Mesenchymal stem cell (in vitro differentiated cells and primary cell): ENCODE measurements at regions not wholly inside any gene's neighbourhood (a gene's known extent, or its start where the extent isn't known, plus 50 kb on each side); places are given as distances from the start of the nearest gene placed in this dataset.

Source experiments
- DNase-seq: peaks from one replicate; pipeline ENCODE4 v3.0.0-alpha.2; 2013
- H2AFZ ChIP-seq: one replicate; pipeline ENCODE4 v1.6.1; 2013; ENCODE audit warnings: low read depth, mild to moderate bottlenecking, control low read depth, inconsistent platforms, low read length, moderate library complexity
- H2AK5ac ChIP-seq: 2 replicates; pipeline ENCODE4 v1.6.1; 2013; ENCODE audit warnings: low read length, moderate library complexity, mild to moderate bottlenecking, inconsistent platforms; ENCODE audit not compliant: severe bottlenecking
- H2BK120ac ChIP-seq: one replicate; pipeline ENCODE4 v1.6.1; 2013; ENCODE audit warnings: low read depth, mild to moderate bottlenecking, inconsistent platforms, low read length, moderate library complexity
- H2BK12ac ChIP-seq, 2 experiments: one replicate each; pipeline ENCODE4 v1.6.1; 2013; ENCODE audit warnings: inconsistent platforms in 2 of 2, low read length in 2 of 2, mild to moderate bottlenecking in 2 of 2, moderate library complexity in 2 of 2, control low read depth in 1 of 2
- H2BK15ac ChIP-seq: one replicate; pipeline ENCODE4 v1.6.1; 2013; ENCODE audit warnings: mild to moderate bottlenecking, low read depth, inconsistent platforms; ENCODE audit not compliant: poor library complexity, severe bottlenecking
- H2BK5ac ChIP-seq: 2 replicates; pipeline ENCODE4 v1.6.1; 2013; ENCODE audit warnings: low read depth, mild to moderate bottlenecking, low read length, control low read depth, inconsistent platforms; ENCODE audit not compliant: poor library complexity, severe bottlenecking
- H3K14ac ChIP-seq, 2 experiments: one replicate each; pipeline ENCODE4 v1.6.1; 2013; ENCODE audit warnings: inconsistent platforms in 2 of 2, low read length in 2 of 2, control low read depth in 1 of 2, mild to moderate bottlenecking in 1 of 2, moderate library complexity in 1 of 2
- H3K18ac ChIP-seq, 2 experiments: one replicate each; pipeline ENCODE4 v1.6.1; 2013; ENCODE audit warnings: inconsistent platforms in 2 of 2, low read length in 2 of 2, control low read depth in 1 of 2, low read depth in 1 of 2, mild to moderate bottlenecking in 1 of 2
- H3K23ac ChIP-seq, 2 experiments: one replicate each; pipeline ENCODE4 v1.6.1; 2013; ENCODE audit warnings: inconsistent platforms in 2 of 2, low read length in 2 of 2, mild to moderate bottlenecking in 2 of 2, moderate library complexity in 2 of 2, control low read depth in 1 of 2
- H3K27ac ChIP-seq: 2 replicates; pipeline ENCODE4 v1.5.1; 2013; ENCODE audit warnings: mild to moderate bottlenecking, moderate library complexity, low read length, control low read depth, inconsistent platforms; ENCODE audit not compliant: poor library complexity, severe bottlenecking
- H3K27me3 ChIP-seq, 2 experiments: 2 replicates each; pipeline versions ENCODE4 v1.6.1 to v1.7.0; 2013; ENCODE audit warnings: low read length in 2 of 2, mild to moderate bottlenecking in 2 of 2, moderate library complexity in 2 of 2, control low read depth in 1 of 2, inconsistent platforms in 1 of 2; ENCODE audit not compliant: control insufficient read depth in 1 of 2, insufficient read depth in 1 of 2
- H3K36me3 ChIP-seq, 2 experiments: 2 replicates each; pipeline versions ENCODE4 v1.6.1 to v1.7.0; 2013; ENCODE audit warnings: low read length in 2 of 2, control low read depth in 1 of 2, inconsistent platforms in 1 of 2, low read depth in 1 of 2, mild to moderate bottlenecking in 1 of 2; ENCODE audit not compliant: insufficient read depth in 2 of 2, control insufficient read depth in 1 of 2
- H3K4ac ChIP-seq, 2 experiments: one replicate each; pipeline ENCODE4 v1.6.1; 2013; ENCODE audit warnings: inconsistent platforms in 2 of 2, low read length in 2 of 2, mild to moderate bottlenecking in 2 of 2, moderate library complexity in 2 of 2, control low read depth in 1 of 2, low read depth in 1 of 2
- H3K4me1 ChIP-seq: 2 replicates; pipeline ENCODE4 v1.6.1; 2013; ENCODE audit warnings: low read depth, low read length, control low read depth; ENCODE audit not compliant: control insufficient read depth, insufficient read depth
- H3K4me2 ChIP-seq: 2 replicates; pipeline ENCODE4 v1.6.1; 2013; ENCODE audit warnings: low read length, mild to moderate bottlenecking, inconsistent platforms; ENCODE audit not compliant: poor library complexity, severe bottlenecking
- H3K4me3 ChIP-seq, 2 experiments: 2 replicates each; pipeline versions ENCODE4 v1.5.1 to v1.7.0; 2013; ENCODE audit warnings: low read length in 2 of 2, mild to moderate bottlenecking in 2 of 2, control low read depth in 1 of 2, low read depth in 1 of 2; ENCODE audit not compliant: insufficient read depth in 1 of 2
- H3K79me1 ChIP-seq: replicated peaks from 2 replicates; pipeline ENCODE4 v1.6.1; 2013; ENCODE audit warnings: mild to moderate bottlenecking, control low read depth, low read length, inconsistent platforms; ENCODE audit not compliant: poor library complexity, severe bottlenecking
- H3K9ac ChIP-seq: 2 replicates; pipeline ENCODE4 v1.7.0; 2013; ENCODE audit warnings: mild to moderate bottlenecking, low read length, moderate library complexity
- H3K9me3 ChIP-seq: 2 replicates; pipeline ENCODE4 v1.7.0; 2013; ENCODE audit warnings: mild to moderate bottlenecking, low read length; ENCODE audit not compliant: control insufficient read depth
- H4K8ac ChIP-seq: one replicate; pipeline ENCODE4 v1.6.1; 2013; ENCODE audit warnings: inconsistent platforms, mild to moderate bottlenecking, low read length, moderate library complexity
- H4K91ac ChIP-seq: one replicate; pipeline ENCODE4 v1.6.1; 2013; ENCODE audit warnings: mild to moderate bottlenecking, low read length, inconsistent platforms
- WGBS: methylation state at CpG from one replicate; pipeline ENCODE4 v1.1.7; 2013; ENCODE audit warnings: mixed read lengths; 5-methylcytosine and 5-hydroxymethylcytosine counted together

GRCh38 chr4:112060212-112060611 is 85.0 kb upstream of the FAM241A start:
- no peaks in the 10 kb centered on the region for H3K9me3 ChIP-seq
- H3K27me3 ChIP-seq: no peaks in the 10 kb centered on the region
- H2AFZ ChIP-seq: no peak overlapping the region
- H3K79me1 ChIP-seq: no peaks in the 10 kb centered on the region
- H3K36me3 ChIP-seq: no peaks in the 10 kb centered on the region
- H3K4me2 ChIP-seq: no peak overlapping the region
- H3K4me3 ChIP-seq: no peak overlapping the region
- H2BK5ac ChIP-seq: no peak overlapping the region
- peak; percentile 50 for DNase-seq
- H3K23ac ChIP-seq: no peak overlapping the region
- H4K8ac ChIP-seq: no peak overlapping the region
- H3K14ac ChIP-seq: no peak overlapping the region
- no peak overlapping the region for H3K4ac ChIP-seq
- no peak overlapping the region for H3K27ac ChIP-seq
- H3K9ac ChIP-seq: no peak overlapping the region
- no peak overlapping the region for H3K18ac ChIP-seq
- peaks cover 2% of the 10 kb centered on the region for H3K4me1 ChIP-seq
- no peak overlapping the region for H2BK12ac ChIP-seq
- H4K91ac ChIP-seq: no peak overlapping the region
- H2BK120ac ChIP-seq: no peak overlapping the region
- no peak overlapping the region for H2BK15ac ChIP-seq
- no peak overlapping the region for H2AK5ac ChIP-seq

GRCh38 chr4:112061207-112061817 is 83.9 kb upstream of the FAM241A start:
- Histone ChIP-seq H3K4me1 (peaks cover 2% of the 10 kb centered on the region), H3K27ac (no peak overlapping the region), H2BK15ac (peak overlapping the region; percentile 26), H3K79me1 (no peaks in the 10 kb centered on the region), H2BK12ac (peak overlapping the region in 1 of 2 experiments; percentile 54), H3K36me3 (no peaks in the 10 kb centered on the region), H3K4ac (no peak overlapping the region), H3K4me3 (no peak overlapping the region), H4K91ac (no peak overlapping the region), H3K4me2 (no peak overlapping the region), H2AK5ac (no peak overlapping the region), H3K9me3 (no peaks in the 10 kb centered on the region), H3K9ac (no peak overlapping the region), H2AFZ (no peak overlapping the region), H2BK5ac (no peak overlapping the region), H2BK120ac (no peak overlapping the region), H3K27me3 (no peaks in the 10 kb centered on the region), H3K14ac (no peak overlapping the region), H4K8ac (no peak overlapping the region), H3K23ac (no peak overlapping the region), H3K18ac (no peak overlapping the region)
- no peak for DNase-seq
- WGBS: 93% methylated on average over 2 of the region's 2 CpGs

DNA sequence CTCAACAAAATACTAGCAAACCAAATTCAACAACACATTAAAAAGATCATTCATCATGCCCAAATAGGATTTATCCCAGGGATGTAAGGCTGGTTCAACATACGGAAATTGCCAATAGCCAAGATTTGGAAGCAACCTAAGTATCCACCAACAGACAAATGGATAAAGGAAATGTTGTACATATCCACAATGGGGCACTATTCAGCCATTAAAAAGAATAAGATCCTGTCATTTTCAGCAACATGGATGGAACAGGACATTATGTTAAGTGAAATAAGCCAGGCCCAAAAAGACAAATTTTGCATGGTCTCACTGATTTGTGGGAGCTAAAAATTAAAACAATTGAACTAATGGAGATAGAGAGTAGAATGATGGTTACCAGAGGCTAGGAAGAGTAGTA is 82.0 kb upstream of the FAM241A start:
- no peak overlapping the region for H2BK5ac ChIP-seq
- H3K4me2 ChIP-seq: no peak overlapping the region
- no peak overlapping the region for H3K4me3 ChIP-seq
- H3K79me1 ChIP-seq: no peaks in the 10 kb centered on the region
- DNase-seq: no peak
- no peak overlapping the region for H4K91ac ChIP-seq
- H3K27me3 ChIP-seq: no peaks in the 10 kb centered on the region
- H2BK12ac ChIP-seq: no peak overlapping the region
- H3K23ac ChIP-seq: no peak overlapping the region
- H3K9me3 ChIP-seq: no peaks in the 10 kb centered on the region
- H3K27ac ChIP-seq: no peak overlapping the region
- H2AFZ ChIP-seq: no peak overlapping the region
- H3K4ac ChIP-seq: no peak overlapping the region
- no peak overlapping the region for H2BK15ac ChIP-seq
- no peak overlapping the region for H2AK5ac ChIP-seq
- no peak overlapping the region for H3K9ac ChIP-seq
- WGBS: 100% methylated on average over 1 of the region's 1 CpG
- peaks cover 2% of the 10 kb centered on the region for H3K4me1 ChIP-seq
- no peak overlapping the region for H4K8ac ChIP-seq
- no peak overlapping the region for H3K14ac ChIP-seq
- H2BK120ac ChIP-seq: no peak overlapping the region
- H3K36me3 ChIP-seq: no peaks in the 10 kb centered on the region
- no peak overlapping the region for H3K18ac ChIP-seq

- H3K4me3 ChIP-seq: no peak overlapping the region
- no peak overlapping the region for H3K4ac ChIP-seq
- whole genome bisulfite sequencing: no CpG with 5 or more reads among the region's 2 CpGs
- H2BK12ac ChIP-seq: no peak overlapping the region
- H3K18ac ChIP-seq: no peak overlapping the region
- no peak overlapping the region for H3K9ac ChIP-seq
- H3K9me3 ChIP-seq: peaks cover 4% of the 10 kb centered on the region
- no peak overlapping the region for H2BK120ac ChIP-seq
- no peak overlapping the region for H2AK5ac ChIP-seq
- H2AFZ ChIP-seq: no peak overlapping the region
- H3K14ac ChIP-seq: no peak overlapping the region
- H3K36me3 ChIP-seq: no peaks in the 10 kb centered on the region
- DNase-seq: no peak
- no peak overlapping the region for H4K8ac ChIP-seq
- no peaks in the 10 kb centered on the region for H3K27me3 ChIP-seq
- no peaks in the 10 kb centered on the region for H3K79me1 ChIP-seq
- no peak overlapping the region for H4K91ac ChIP-seq
- H3K4me1 ChIP-seq: no peaks in the 10 kb centered on the region
- H3K23ac ChIP-seq: no peak overlapping the region
- no peak overlapping the region for H2BK15ac ChIP-seq
- H3K4me2 ChIP-seq: no peak overlapping the region
- no peak overlapping the region for H3K27ac ChIP-seq
- H2BK5ac ChIP-seq: no peak overlapping the region
Observed at GRCh38 chr4:112069110-112069509, 76.1 kb upstream of the FAM241A start.
